ENCODE measurements at regions not wholly inside any gene's neighbourhood (a gene's known extent, or its start where the extent isn't known, plus 50 kb on each side); places are given as distances from the start of the nearest gene placed in this dataset.

GRCh38 chr9:13970426-13970825 lies 343.5 kb downstream of the NFIB start:
- ATAC-seq = no peak
- SMC1A ChIA-PET (ENCODE audit: uncharacterized antibody, unreplicated experiment) = no interaction called here
- no peak overlapping the region for H2AFZ ChIP-seq (ENCODE audit: control insufficient read depth, low read depth, low read length)
- no TSS peak for BruUV-seq (replicated peaks)
- no peak overlapping the region for H3K4me2 ChIP-seq (ENCODE audit: control insufficient read depth, insufficient read depth)
- CTCF ChIA-PET = no interaction called here
- RAD21 ChIA-PET (ENCODE audit: unreplicated experiment) = no interaction called here
- POLR2A ChIA-PET = interaction anchor here (0.6 kb wide), 1 partner anchor 213 kb away, joined by 3 read pairs; no protein-coding TSS in a partner anchor
- no peak overlapping the region for H3K9ac ChIP-seq (ENCODE audit: control insufficient read depth, insufficient read depth, low read length)
- no peaks in the 10 kb centered on the region for H3K27me3 ChIP-seq (replicated peaks in 1 of 2; ENCODE audit: control insufficient read depth in 2 of 2, insufficient read depth in 2 of 2, low read length in 1 of 2)
- no peaks in the 10 kb centered on the region for H3K36me3 ChIP-seq (ENCODE audit: control insufficient read depth in 2 of 2, insufficient read depth in 2 of 2, low read length in 1 of 2)
- in situ Hi-C loops (cut with MboI) (no loop called here), intact Hi-C loops (cut with micrococcal nuclease; ENCODE audit: unreplicated experiment) (no loop called here)
- H4K20me1 ChIP-seq (ENCODE audit: control insufficient read depth, insufficient read depth) = no peaks in the 10 kb centered on the region
- no peak for FAIRE-seq
- no peak overlapping the region for H3K27ac ChIP-seq (ENCODE audit: control insufficient read depth, insufficient read depth)
- no peak overlapping the region for H3K4me3 ChIP-seq
- no peaks in the 10 kb centered on the region for H3K9me3 ChIP-seq (replicated peaks; ENCODE audit: control insufficient read depth, insufficient read depth, low read length)
- no peaks in the 10 kb centered on the region for H3K4me1 ChIP-seq (ENCODE audit: control insufficient read depth, insufficient read depth, low read length)
- no peak for DNase-seq (ENCODE audit: low read depth, low spot score)
- WGBS (ENCODE audit: insufficient coverage, insufficient replicate concordance, low lambda C conversion rate, missing lambda C conversion rate) = 10% methylated on average over 3 of the region's 3 CpGs
- H3K79me2 ChIP-seq (ENCODE audit: control insufficient read depth, insufficient read depth, low read length) = no peaks in the 10 kb centered on the region
- no peak for TF ChIP-seq REST (IDR thresholded peaks at IDR 0.05; ENCODE audit: low read depth, low read length)
- TF ChIP-seq CTCF (IDR thresholded peaks at IDR 0.05 in 2 of 3, conservative IDR thresholded peaks at IDR 0.05 in 1 of 3; ENCODE audit: control insufficient read depth in 2 of 3, extremely low read depth in 1 of 3, insufficient read depth in 1 of 3, low read depth in 3 of 3, low read length in 3 of 3) = no peak
- TF ChIP-seq MEF2B (IDR thresholded peaks at IDR 0.05; ENCODE audit: partially characterized antibody, poor library complexity, severe bottlenecking) = no peak
- TF ChIP-seq SIN3A (IDR thresholded peaks at IDR 0.05; ENCODE audit: low read depth, low read length) = no peak
- TF ChIP-seq CUX1 (IDR thresholded peaks at IDR 0.05; ENCODE audit: insufficient replicate concordance, low read depth, low read length) = no peak
- TF ChIP-seq ATF3 (IDR thresholded peaks at IDR 0.05; ENCODE audit: borderline replicate concordance, extremely low read depth, low read depth, low read length) = no peak
- no peak for TF ChIP-seq IKZF1 (conservative IDR thresholded peaks at IDR 0.05)
- TF ChIP-seq DPF2 (IDR thresholded peaks at IDR 0.05) = no peak
- no peak for TF ChIP-seq SP1 (IDR thresholded peaks at IDR 0.05; ENCODE audit: low read depth, low read length)
- no peak for TF ChIP-seq TAF1 (IDR thresholded peaks at IDR 0.05; ENCODE audit: borderline replicate concordance, low read depth, low read length)
